ENCODE measurements at regions not wholly inside any gene's neighbourhood (a gene's known extent, or its start where the extent isn't known, plus 50 kb on each side); places are given as distances from the start of the nearest gene placed in this dataset.
"Not testable (repeated sequence)": the region's sequence is repeated elsewhere in the genome, so short reads cannot be mapped to it uniquely, and the experiment has no call there.

DNA sequence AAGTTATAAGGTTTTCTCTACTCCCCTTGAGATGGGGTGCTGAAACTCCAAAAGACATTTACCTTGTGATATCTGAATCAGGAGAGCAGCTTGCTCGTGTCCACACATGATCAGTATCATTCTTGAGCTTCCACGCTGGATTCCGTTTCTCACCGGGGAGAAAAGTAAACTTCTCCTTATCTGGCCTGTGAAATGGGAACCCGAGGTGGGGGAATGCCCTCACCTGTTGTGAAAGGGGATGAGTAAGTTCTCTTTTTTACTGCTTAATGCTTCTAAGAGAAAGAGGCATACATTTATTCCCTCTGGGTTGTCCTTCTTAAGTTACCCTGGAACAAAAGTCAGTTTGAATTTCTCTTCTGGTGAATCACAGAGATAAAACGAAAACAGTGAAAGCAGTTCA is 440.5 kb upstream of the ADAMTS9 start:
- no peaks in the 10 kb centered on the region for H3K27me3 ChIP-seq (ENCODE audit: control insufficient read depth in 1 of 2, insufficient read depth in 2 of 2, low read length in 1 of 2)
- DNase-seq (no peak), ATAC-seq (ENCODE audit: low FRiP score) (no peak)
- peaks cover 0 to 3% of the 10 kb centered on the region in 2 donors for H3K4me1 ChIP-seq (ENCODE audit: control insufficient read depth in 1 of 2, insufficient read depth in 2 of 2, low read length in 2 of 2)
- intact Hi-C loops (cut with DNase I), result no loop called here
- no peaks in the 10 kb centered on the region for H3K36me3 ChIP-seq (ENCODE audit: control insufficient read depth in 1 of 2, insufficient read depth in 2 of 2, low read length in 1 of 2)
- no peak overlapping the region for H3K4me3 ChIP-seq (ENCODE audit: low read length in 2 of 2)
- H3K9me3 ChIP-seq (ENCODE audit: control insufficient read depth, low read length), result no peaks in the 10 kb centered on the region
- 88 to 90% methylated on average over 6 of the region's 6 CpGs for WGBS, 2 donors
- no peak overlapping the region for H3K27ac ChIP-seq (ENCODE audit: low read depth in 1 of 2, low read length in 2 of 2)

DNA sequence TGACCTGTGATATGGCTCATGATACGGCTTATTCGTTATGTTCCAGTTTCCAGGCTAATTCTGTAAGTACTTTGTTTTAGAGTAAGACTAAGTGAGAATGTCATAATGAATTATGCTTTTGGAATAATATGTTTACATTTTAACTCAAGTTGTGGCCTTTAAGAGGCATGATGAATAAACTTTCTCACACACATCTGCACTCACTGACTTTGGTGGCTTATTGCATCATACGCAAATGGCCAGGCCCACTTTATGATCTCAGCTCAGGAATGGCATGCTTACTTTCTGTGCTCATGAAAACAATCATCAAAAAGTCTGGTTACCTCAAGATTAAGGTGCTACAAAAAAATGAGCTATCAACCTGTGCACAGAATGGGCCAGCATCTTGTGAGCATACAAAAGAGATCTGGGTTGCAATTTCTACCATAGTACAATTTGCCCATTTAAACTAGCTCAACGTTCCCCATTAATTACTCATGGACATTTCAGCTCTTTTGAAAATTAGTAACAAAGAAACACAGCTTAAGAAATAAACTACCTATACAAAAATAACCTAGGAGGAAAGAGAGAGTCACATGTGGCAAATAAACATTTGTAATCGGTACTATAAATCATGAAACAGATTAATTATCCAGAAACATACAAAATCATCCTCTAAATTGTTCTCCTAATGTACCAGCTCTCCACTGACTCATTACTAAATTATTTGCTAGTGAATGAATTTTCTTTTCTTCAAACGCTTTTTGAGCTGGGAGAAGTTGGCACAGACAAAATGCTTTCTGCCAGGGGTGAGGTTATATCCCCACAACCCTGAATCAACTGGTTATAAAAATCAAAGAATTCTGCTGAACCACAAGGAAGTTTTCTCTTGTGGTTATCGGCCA is 439.0 kb upstream of the ADAMTS9 start:
- DNase-seq (no peak), ATAC-seq (ENCODE audit: low FRiP score) (no peak)
- intact Hi-C loops (cut with DNase I), result no loop called here
- no peaks in the 10 kb centered on the region for H3K4me1 ChIP-seq (ENCODE audit: control insufficient read depth in 1 of 2, insufficient read depth in 2 of 2, low read length in 2 of 2)
- 29 to 35% methylated on average over 7 of the region's 7 CpGs for WGBS, 2 donors
- no peak overlapping the region for H3K4me3 ChIP-seq (ENCODE audit: low read length in 2 of 2)
- H3K27me3 ChIP-seq (ENCODE audit: control insufficient read depth in 1 of 2, insufficient read depth in 2 of 2, low read length in 1 of 2), result no peaks in the 10 kb centered on the region
- no peak overlapping the region for H3K27ac ChIP-seq (ENCODE audit: low read depth in 1 of 2, low read length in 2 of 2)
- H3K36me3 ChIP-seq (ENCODE audit: control insufficient read depth in 1 of 2, insufficient read depth in 2 of 2, low read length in 1 of 2), result no peaks in the 10 kb centered on the region
- H3K9me3 ChIP-seq (ENCODE audit: control insufficient read depth, low read length), result no peaks in the 10 kb centered on the region

DNA sequence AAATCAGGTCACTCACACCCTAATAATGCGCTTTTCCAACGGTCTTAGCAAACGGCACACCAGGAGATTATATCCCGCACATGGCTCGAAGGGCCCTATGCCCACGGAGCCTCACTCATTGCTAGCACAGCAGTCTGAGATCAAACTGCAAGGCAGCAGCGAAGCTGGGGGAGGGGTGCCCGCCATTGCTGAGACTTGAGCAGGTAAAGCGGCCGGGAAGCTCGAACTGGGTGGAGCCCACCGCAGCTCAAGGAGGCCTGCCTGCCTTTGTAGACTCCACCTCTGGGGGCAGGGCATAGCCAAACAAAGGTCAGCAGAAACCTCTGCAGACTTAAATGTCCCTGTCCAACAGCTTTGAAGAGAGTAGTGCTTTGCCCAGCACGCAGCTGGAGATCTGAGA is 432.4 kb upstream of the ADAMTS9 start:
- 95 to 96% methylated on average over 13 of the region's 13 CpGs for WGBS, 2 donors
- H3K4me3 ChIP-seq (ENCODE audit: low read length in 2 of 2); H3K36me3 ChIP-seq (ENCODE audit: control insufficient read depth in 1 of 2, insufficient read depth in 2 of 2, low read length in 1 of 2); ATAC-seq (ENCODE audit: low FRiP score); H3K4me1 ChIP-seq (ENCODE audit: control insufficient read depth in 1 of 2, insufficient read depth in 2 of 2, low read length in 2 of 2); H3K9me3 ChIP-seq (ENCODE audit: control insufficient read depth, low read length); DNase-seq; H3K27me3 ChIP-seq (ENCODE audit: control insufficient read depth in 1 of 2, insufficient read depth in 2 of 2, low read length in 1 of 2); intact Hi-C loops (cut with DNase I); H3K27ac ChIP-seq (ENCODE audit: low read depth in 1 of 2, low read length in 2 of 2): not testable (repeated sequence)

DNA sequence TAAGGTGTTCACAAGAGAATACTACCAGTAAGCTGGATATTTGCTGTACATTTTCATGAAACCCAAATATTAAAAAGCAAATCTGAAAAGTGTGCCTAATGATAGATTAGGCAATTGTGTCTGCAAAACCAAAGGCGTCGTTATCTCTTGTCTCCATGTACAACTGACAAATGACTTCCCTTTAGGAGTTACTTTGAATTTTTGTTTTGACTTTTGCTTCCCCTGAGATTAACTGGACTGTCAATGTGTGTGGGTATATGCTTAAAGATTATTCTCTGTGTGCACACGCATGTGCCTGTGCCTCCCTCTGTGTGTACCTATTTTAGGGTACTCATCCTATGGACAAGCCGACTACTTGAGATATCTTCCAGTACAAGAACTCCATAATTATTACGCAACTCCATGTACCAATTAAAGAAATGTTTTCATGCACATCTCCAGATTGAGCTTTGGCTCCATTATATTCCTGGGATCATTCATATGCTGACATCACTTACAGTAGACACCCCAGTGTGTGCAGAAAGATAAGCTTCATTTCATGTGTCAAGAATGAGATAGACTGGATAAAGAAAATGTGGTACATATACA is 431.2 kb upstream of the ADAMTS9 start:
- Histone ChIP-seq H3K4me1 (ENCODE audit: control insufficient read depth in 1 of 2, insufficient read depth in 2 of 2, low read length in 2 of 2) (no peaks in the 10 kb centered on the region), H3K27me3 (ENCODE audit: control insufficient read depth in 1 of 2, insufficient read depth in 2 of 2, low read length in 1 of 2) (no peaks in the 10 kb centered on the region), H3K9me3 (ENCODE audit: control insufficient read depth, low read length) (peaks cover 2% of the 10 kb centered on the region), H3K27ac (ENCODE audit: low read depth in 1 of 2, low read length in 2 of 2) (no peak overlapping the region), H3K4me3 (ENCODE audit: low read length in 2 of 2) (no peak overlapping the region), H3K36me3 (ENCODE audit: control insufficient read depth in 1 of 2, insufficient read depth in 2 of 2, low read length in 1 of 2) (no peaks in the 10 kb centered on the region)
- DNase-seq (no peak), ATAC-seq (ENCODE audit: low FRiP score) (no peak)
- WGBS, 2 donors, result 88 to 89% methylated on average over 5 of the region's 5 CpGs
- intact Hi-C loops (cut with DNase I), result no loop called here

DNA sequence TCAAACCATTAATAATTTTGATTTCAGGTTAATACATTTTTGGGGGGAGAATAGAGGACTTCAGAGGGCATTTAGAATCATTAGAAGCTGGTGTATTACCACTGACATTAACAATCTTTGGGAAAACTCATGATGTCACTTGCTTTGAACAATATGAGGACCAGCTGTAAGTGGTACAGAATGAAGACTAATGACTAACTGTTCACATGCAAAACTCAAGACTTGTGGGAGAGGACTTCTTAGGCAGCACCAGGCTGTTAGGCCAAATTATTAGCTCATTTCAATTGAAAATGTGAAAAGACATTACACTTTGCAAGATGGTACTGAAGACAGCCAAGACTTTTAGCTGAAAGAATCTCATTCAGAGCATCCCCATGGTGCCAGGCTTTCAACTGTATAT is 426.2 kb upstream of the ADAMTS9 start:
- no peaks in the 10 kb centered on the region for H3K27me3 ChIP-seq (ENCODE audit: control insufficient read depth in 1 of 2, insufficient read depth in 2 of 2, low read length in 1 of 2)
- DNase-seq, result no peak

DNA sequence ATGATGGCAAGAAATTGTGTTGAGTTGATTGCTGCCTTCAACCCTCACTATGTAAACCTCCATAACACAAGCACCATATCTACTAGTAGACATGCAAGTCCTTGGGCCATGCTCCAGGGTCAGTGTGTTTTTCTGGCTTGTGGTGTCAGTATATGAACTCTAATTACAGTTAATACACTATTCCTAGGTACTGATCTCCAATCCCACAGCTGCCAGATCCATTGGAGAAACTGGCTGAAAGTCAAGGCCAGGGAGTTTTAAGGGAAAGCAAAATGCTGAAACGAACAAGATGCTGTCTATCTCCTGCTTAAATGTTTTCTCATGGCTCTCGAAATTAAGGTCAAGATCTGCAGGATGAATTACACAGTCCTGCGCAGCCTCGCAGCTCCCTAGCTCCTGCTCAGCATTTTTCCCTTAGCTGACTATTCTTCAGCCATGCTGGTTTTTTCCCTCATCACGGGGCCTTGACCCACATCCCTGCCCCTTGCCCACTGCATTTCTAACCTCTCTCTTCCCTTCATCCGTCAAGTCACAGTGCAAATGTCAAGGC is 425.0 kb upstream of the ADAMTS9 start:
- H3K27ac ChIP-seq (ENCODE audit: low read depth in 1 of 2, low read length in 2 of 2), result no peak overlapping the region
- no peaks in the 10 kb centered on the region for H3K4me1 ChIP-seq (ENCODE audit: control insufficient read depth in 1 of 2, insufficient read depth in 2 of 2, low read length in 2 of 2)
- H3K9me3 ChIP-seq (ENCODE audit: control insufficient read depth, low read length), result no peaks in the 10 kb centered on the region
- no peak overlapping the region for H3K4me3 ChIP-seq (ENCODE audit: low read length in 2 of 2)
- intact Hi-C loops (cut with DNase I), result no loop called here
- no peaks in the 10 kb centered on the region for H3K36me3 ChIP-seq (ENCODE audit: control insufficient read depth in 1 of 2, insufficient read depth in 2 of 2, low read length in 1 of 2)
- no peak for ATAC-seq (ENCODE audit: low FRiP score)
- DNase-seq, result no peak
- 89% methylated on average over 6 of the region's 6 CpGs for WGBS, 2 donors
- no peaks in the 10 kb centered on the region for H3K27me3 ChIP-seq (ENCODE audit: control insufficient read depth in 1 of 2, insufficient read depth in 2 of 2, low read length in 1 of 2)

More for the DNA sequence above, 426.2 kb upstream of the ADAMTS9 start:
- no peaks in the 10 kb centered on the region for H3K4me1 ChIP-seq (ENCODE audit: control insufficient read depth in 1 of 2, insufficient read depth in 2 of 2, low read length in 2 of 2)
- H3K4me3 ChIP-seq (ENCODE audit: low read length in 2 of 2), result no peak overlapping the region
- no peaks in the 10 kb centered on the region for H3K9me3 ChIP-seq (ENCODE audit: control insufficient read depth, low read length)
- ATAC-seq (ENCODE audit: low FRiP score), result no peak
- intact Hi-C loops (cut with DNase I), result no loop called here
- no peaks in the 10 kb centered on the region for H3K36me3 ChIP-seq (ENCODE audit: control insufficient read depth in 1 of 2, insufficient read depth in 2 of 2, low read length in 1 of 2)
- H3K27ac ChIP-seq (ENCODE audit: low read depth in 1 of 2, low read length in 2 of 2), result no peak overlapping the region

DNA sequence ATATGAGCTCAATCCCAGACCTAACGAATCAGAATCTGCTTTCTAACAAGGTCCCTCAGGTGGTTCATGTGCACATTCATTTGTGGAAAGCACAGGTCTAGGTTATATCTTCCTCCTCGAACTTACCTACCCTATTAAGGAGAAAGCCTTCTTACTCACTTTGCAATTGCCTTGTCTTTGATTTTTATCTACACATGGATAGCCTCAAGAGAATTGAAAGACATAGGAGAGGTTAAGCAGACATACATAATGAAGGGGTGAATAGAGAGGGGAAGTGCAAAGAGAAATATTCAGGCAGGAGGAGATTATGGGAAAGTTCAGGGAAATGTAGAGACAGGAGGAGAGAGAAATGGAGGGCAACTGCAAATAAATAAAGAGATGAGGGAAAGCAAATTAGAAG is 422.9 kb upstream of the ADAMTS9 start:
- intact Hi-C loops (cut with DNase I), result no loop called here

DNA sequence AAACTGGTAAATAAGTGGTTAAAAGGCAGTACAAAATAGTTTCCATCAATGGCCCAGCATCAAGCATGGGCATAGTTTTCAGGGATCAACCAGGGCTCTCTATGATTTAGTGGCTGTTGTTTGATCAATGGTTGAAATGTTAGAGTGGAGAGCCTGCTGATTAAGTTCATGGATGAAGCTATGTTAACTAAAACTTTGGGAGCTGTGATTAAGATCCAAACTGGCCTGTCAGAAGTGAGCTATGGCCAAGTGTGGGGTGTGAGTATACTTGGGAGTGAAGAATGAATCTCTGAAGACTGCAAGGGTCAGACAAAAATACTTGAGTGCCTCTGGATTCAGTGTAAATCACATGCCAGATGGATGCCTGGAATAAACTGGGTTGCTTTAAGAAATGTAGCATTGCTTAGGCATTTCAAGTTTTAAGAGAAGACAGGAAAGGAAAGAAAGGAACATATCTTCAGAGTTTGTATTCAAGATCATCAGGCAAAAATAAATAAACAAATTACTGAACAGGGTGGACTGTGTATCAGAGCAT is 422.2 kb upstream of the ADAMTS9 start:
- no peak for ATAC-seq (ENCODE audit: low FRiP score)
- no peaks in the 10 kb centered on the region for H3K9me3 ChIP-seq (ENCODE audit: control insufficient read depth, low read length)
- no peaks in the 10 kb centered on the region for H3K4me1 ChIP-seq (ENCODE audit: control insufficient read depth in 1 of 2, insufficient read depth in 2 of 2, low read length in 2 of 2)
- H3K36me3 ChIP-seq (ENCODE audit: control insufficient read depth in 1 of 2, insufficient read depth in 2 of 2, low read length in 1 of 2), result no peaks in the 10 kb centered on the region
- H3K27me3 ChIP-seq (ENCODE audit: control insufficient read depth in 1 of 2, insufficient read depth in 2 of 2, low read length in 1 of 2), result no peaks in the 10 kb centered on the region
- DNase-seq, result no peak
- no peak overlapping the region for H3K27ac ChIP-seq (ENCODE audit: low read depth in 1 of 2, low read length in 2 of 2)
- intact Hi-C loops (cut with DNase I), result no loop called here
- H3K4me3 ChIP-seq (ENCODE audit: low read length in 2 of 2), result no peak overlapping the region

More for the DNA sequence above, 422.9 kb upstream of the ADAMTS9 start:
- ATAC-seq (ENCODE audit: low FRiP score) (no peak), DNase-seq (no peak)
- H3K27me3 ChIP-seq (ENCODE audit: control insufficient read depth in 1 of 2, insufficient read depth in 2 of 2, low read length in 1 of 2), result no peaks in the 10 kb centered on the region
- H3K4me3 ChIP-seq (ENCODE audit: low read length in 2 of 2), result no peak overlapping the region
- no peaks in the 10 kb centered on the region for H3K36me3 ChIP-seq (ENCODE audit: control insufficient read depth in 1 of 2, insufficient read depth in 2 of 2, low read length in 1 of 2)
- no peaks in the 10 kb centered on the region for H3K4me1 ChIP-seq (ENCODE audit: control insufficient read depth in 1 of 2, insufficient read depth in 2 of 2, low read length in 2 of 2)
- H3K9me3 ChIP-seq (ENCODE audit: control insufficient read depth, low read length), result no peaks in the 10 kb centered on the region
- H3K27ac ChIP-seq (ENCODE audit: low read depth in 1 of 2, low read length in 2 of 2), result no peak overlapping the region
- 94 to 99% methylated on average over 2 of the region's 2 CpGs for WGBS, 2 donors

DNA sequence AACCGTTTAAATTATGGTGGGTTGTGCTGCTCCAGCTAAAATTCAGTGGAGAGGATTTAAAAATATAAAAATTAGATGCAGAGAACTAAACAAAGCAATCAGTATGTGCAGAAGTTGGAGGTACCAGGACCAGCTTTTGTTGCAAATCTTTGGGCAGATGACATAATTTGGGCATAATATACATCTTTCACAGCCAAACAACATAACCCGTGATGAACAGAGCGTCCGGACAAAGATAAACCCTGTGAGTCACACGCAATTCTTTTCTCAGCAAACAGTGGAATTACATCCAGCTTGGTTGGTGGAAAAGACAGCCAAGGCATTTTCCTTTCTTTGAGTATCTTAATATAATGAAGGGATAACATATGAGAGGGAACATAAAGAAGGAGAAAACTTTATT is 419.4 kb upstream of the ADAMTS9 start:
- intact Hi-C loops (cut with DNase I), result no loop called here
- Histone ChIP-seq H3K4me1 (ENCODE audit: control insufficient read depth in 1 of 2, insufficient read depth in 2 of 2, low read length in 2 of 2) (no peaks in the 10 kb centered on the region), H3K27ac (ENCODE audit: low read depth in 1 of 2, low read length in 2 of 2) (no peak overlapping the region), H3K36me3 (ENCODE audit: control insufficient read depth in 1 of 2, insufficient read depth in 2 of 2, low read length in 1 of 2) (no peaks in the 10 kb centered on the region), H3K9me3 (ENCODE audit: control insufficient read depth, low read length) (no peaks in the 10 kb centered on the region), H3K27me3 (ENCODE audit: control insufficient read depth in 1 of 2, insufficient read depth in 2 of 2, low read length in 1 of 2) (peaks cover 0 to 3% of the 10 kb centered on the region in 2 donors), H3K4me3 (ENCODE audit: low read length in 2 of 2) (no peak overlapping the region)
- DNase-seq, result no peak
- WGBS, 2 donors, result 1 to 4% methylated on average over 5 of the region's 5 CpGs
- no peak for ATAC-seq (ENCODE audit: low FRiP score)
